ENCODE measurements at regions not wholly inside any gene's neighbourhood (a gene's known extent, or its start where the extent isn't known, plus 50 kb on each side); places are given as distances from the start of the nearest gene placed in this dataset.

- Histone ChIP-seq H3K4me3 (no peak overlapping the region), H3K9me3 (no peaks in the 10 kb centered on the region), H3K36me3 (no peaks in the 10 kb centered on the region), H3K27ac (no peak overlapping the region), H3K27me3 (no peaks in the 10 kb centered on the region), H3K4me1 (ENCODE audit: insufficient read depth) (no peaks in the 10 kb centered on the region)
- TF ChIP-seq POLR2A (IDR thresholded peaks at IDR 0.05) (no peak), EP300 (IDR thresholded peaks at IDR 0.05) (no peak), CTCF (IDR thresholded peaks at IDR 0.05) (no peak)
- 82 to 91% (median 88%) methylated on average over 5 of the region's 5 CpGs for WGBS, 3 donors
- intact Hi-C loops (cut with DNase I): no loop called here
- DNase-seq: no peak
These were observed 110.6 kb downstream of the TTC8 start for GRCh38 chr14:88935083-88935482.

GRCh38 chr14:88937706-88938105 is 113.3 kb downstream of the TTC8 start:
- intact Hi-C loops (cut with DNase I): no loop called here
- no peak for DNase-seq
- Histone ChIP-seq H3K9me3 (no peaks in the 10 kb centered on the region), H3K36me3 (no peaks in the 10 kb centered on the region), H3K4me3 (no peak overlapping the region), H3K27me3 (no peaks in the 10 kb centered on the region), H3K4me1 (ENCODE audit: insufficient read depth) (no peaks in the 10 kb centered on the region), H3K27ac (no peak overlapping the region)
- TF ChIP-seq EP300 (IDR thresholded peaks at IDR 0.05): no peak
- TF ChIP-seq CTCF (IDR thresholded peaks at IDR 0.05): no peak
- TF ChIP-seq POLR2A (IDR thresholded peaks at IDR 0.05): no peak
- 72 to 82% (median 78%) methylated on average over 3 of the region's 3 CpGs for WGBS, 3 donors

GRCh38 chr14:88940671-88941070 is 116.2 kb downstream of the TTC8 start:
- Histone ChIP-seq H3K36me3 (no peaks in the 10 kb centered on the region), H3K9me3 (no peaks in the 10 kb centered on the region), H3K27ac (no peak overlapping the region), H3K4me3 (no peak overlapping the region), H3K4me1 (ENCODE audit: insufficient read depth) (no peaks in the 10 kb centered on the region), H3K27me3 (no peaks in the 10 kb centered on the region)
- TF ChIP-seq POLR2A (IDR thresholded peaks at IDR 0.05) (no peak), EP300 (IDR thresholded peaks at IDR 0.05) (no peak), CTCF (IDR thresholded peaks at IDR 0.05) (no peak)
- intact Hi-C loops (cut with DNase I): no loop called here
- WGBS, 3 donors: 40 to 53% (median 45%) methylated on average over 3 of the region's 3 CpGs
- no peak for DNase-seq

DNA sequence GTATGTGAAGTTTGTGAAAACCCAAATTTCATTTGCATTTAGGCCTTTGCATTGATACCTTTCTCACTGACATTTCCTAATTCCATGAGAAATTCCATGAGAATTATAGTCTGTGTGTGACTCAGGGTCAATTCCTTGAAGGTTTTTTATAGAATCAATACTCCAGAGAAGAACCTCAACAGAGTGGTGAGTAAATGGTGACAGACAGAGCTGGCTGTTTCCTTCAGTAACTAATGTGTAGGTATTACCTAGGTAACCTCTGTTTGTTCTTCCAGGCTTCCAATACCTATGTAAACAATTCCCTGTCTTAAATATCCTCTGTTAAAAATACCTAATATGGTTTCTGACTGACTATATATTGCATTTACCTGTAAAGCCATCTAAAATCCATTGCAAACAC is 117.0 kb downstream of the TTC8 start:
- no peak for DNase-seq
- intact Hi-C loops (cut with DNase I): no loop called here
- Histone ChIP-seq H3K9me3 (no peaks in the 10 kb centered on the region), H3K4me1 (ENCODE audit: insufficient read depth) (no peaks in the 10 kb centered on the region), H3K36me3 (no peaks in the 10 kb centered on the region), H3K4me3 (no peak overlapping the region), H3K27me3 (no peaks in the 10 kb centered on the region), H3K27ac (no peak overlapping the region)
- TF ChIP-seq CTCF (IDR thresholded peaks at IDR 0.05): no peak
- TF ChIP-seq POLR2A (IDR thresholded peaks at IDR 0.05): no peak
- TF ChIP-seq EP300 (IDR thresholded peaks at IDR 0.05): no peak

All from ovary (tissue), 7 donors.